ENCODE measurements at regions not wholly inside any gene's neighbourhood (a gene's known extent, or its start where the extent isn't known, plus 50 kb on each side); places are given as distances from the start of the nearest gene placed in this dataset.

DNA sequence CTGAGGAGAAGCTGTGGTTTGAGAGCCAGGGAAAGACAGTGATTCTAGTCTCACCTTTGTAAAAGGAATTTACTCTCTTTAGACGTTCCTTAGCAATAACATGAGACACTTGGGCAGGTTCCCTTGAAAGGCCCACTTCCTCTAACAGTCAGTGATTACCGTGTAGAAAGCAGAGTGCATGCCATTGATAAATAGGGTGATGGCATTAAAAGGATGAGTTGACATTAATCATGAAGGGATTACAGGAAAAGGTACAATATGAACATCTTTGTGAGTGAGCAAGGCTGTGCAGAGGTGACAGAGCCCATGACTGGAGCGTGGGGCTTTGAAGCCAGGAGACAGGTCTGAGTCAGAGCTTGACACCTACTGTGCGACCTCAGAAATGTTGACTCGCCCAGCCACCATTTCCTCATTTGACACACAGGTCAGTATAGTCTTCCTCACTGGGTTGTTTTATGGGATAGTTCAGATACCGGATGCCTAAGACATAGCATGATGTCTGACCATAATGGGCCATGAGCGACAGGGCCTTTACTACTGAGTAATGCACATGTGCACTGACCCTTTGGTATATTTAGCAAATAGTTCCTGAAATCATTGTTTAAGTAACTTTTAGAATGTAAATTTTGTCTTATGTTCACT is 341.7 kb upstream of the MTNR1B start:
- DNase-seq = no peak

DNA sequence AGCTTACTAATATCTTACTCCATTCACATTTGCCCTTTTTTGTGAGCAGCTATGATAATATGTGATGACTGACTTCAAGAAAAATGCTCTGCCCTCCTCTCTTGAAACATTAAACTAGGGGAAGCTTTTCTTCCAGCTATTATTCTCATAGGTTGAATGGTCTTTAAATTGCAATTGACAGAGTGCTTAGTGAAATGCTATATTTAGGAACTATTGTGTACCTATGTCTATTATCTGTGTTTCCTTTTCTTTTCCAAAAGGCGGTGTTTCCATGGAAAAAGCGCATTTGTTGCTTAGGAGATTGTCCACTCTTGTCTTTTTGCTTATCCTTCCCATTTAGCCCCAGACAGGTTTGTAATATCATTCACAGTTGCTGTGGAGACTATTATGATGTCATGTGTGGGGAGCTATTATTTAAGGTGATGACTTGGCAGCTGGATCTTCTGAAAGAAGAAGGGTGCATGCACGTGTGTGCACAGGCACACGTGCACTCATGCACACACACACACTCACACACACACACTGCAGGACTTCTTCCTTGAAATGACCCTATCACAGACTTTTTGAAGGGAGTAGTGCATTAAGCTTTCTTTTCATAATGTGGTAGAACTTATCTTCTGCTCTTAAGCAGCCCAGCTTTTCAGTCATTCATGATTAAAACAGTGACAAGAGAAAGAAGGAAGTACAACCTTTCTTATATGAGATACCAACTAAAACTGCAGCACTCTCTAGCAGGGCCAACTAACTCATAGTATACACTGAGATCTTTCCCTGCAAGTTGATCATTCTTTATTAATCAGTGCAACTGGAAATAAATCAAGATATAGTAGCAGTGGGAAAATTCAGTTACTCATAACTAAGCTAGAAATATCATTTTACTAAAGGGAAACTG is 340.8 kb upstream of the MTNR1B start:
- peak; percentile 7 for DNase-seq

DNA sequence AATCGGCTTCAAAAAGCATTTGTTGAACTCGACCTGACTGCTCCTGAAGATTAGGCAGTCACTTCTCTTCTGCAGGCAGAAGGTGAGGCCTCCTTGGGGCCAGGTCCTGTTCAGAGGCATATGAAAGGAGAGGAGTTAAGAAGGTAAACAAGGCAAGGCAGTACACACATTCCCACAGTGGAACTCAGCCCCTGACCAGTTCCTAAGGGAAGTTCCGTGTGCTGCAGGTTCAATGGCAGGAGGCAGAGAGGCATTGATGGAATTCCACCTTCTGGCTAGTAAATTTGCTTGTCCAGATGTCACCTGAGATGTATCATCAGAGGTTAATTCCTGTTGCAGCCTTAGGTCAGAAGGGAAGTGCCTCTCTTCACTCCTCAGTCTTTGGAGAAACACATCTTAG is 337.0 kb upstream of the MTNR1B start:
- no peak for DNase-seq

DNA sequence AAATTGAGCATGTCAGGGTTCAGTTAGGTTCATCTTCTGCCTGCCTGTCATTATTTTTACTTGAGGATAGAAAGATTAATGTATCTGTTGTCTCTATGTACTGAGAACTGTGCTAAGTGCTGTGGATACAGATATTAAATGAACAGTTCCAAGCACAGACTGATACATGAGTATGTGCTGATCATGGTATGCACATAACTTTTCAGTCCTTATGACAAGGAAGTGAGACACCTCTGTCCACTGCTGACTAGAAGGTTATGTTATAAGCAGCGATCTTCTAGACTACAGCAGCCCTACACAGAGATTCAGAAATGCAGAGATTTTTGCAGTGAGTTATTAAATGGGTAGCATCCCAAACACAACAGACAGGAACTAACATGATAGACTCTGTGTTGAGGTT is 335.6 kb upstream of the MTNR1B start:
- DNase-seq = no peak

DNA sequence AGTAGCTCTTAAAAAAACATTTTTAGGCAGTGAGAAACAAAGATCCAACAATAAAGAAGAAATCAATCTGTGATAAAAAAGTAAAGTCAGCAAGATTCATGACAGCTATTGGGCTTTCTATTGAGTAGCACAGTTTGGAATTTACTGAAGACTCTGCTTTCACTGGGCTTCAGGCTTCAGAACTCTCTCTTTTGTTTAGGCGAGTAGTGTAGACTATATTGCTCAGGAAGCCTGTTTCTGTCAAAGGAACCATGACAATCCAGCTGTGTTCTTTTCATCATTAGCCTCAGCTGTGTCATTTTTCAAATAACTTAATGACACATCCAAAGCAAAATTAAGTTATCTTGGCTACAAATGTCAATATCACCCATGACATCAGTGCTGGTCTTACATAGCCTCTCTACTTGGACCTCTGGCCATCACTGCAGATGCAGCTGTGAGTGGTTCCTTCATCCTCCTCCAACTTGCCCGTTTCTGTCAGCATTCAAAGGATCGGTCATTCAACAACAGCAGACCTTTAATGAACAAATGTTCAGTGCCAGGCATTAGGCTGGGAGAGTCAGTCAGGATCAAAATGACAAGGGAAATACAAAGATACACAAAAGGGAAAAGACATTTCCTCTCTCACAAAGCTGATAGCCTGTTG is 332.8 kb upstream of the MTNR1B start:
- DNase-seq = no peak

DNA sequence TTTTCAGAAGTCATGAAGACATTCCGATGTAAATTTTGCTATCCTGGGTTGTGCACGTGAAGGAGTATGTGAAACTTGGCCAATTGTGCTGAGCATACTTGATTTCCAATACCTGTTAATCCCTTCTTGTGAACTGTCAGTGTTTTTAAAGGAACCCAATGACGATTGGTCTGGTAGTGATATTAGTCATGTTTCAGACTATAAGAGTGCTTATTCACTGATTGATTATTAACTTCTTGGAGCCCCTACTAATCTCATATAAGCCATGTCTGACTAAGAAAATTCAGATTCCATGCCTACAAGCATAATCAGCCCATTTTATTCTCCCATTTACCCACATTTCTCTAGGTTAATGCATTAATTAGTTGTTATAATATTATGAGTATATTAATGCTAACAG is 330.8 kb upstream of the MTNR1B start:
- no peak for DNase-seq

DNA sequence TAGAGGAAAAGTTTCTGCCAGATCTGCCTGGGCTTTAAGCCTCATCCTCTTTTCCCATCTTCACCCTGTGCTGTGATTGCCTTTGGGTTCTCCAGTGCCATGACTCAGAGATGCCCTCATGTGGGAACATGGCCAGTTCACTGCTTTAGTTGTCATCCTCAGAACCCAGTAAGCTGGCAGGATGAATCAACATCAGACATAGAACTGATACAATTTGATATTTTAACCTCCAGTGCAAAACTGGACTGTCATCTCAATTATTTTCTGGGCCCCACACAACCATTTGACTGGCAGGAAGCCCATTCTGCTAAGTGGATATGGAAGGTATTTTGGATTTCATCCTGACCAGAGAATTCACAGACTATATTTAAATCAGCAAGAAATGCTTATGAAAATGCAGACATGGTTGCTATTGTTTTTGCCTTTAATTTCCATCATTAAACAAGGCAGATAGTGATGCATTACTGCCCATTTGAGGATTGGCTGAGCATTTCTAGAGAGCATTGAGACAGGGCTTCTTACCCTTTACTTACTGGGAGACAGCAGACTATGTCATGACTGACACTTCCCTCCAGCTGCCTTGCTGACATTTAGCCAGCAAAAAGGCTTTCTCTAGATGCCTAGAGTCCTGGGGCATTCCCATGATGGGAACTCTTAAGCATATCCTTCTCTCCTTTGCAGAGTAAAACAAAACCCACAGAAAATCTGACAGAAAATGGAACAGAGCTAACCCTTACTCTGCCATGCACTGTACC is 327.1 kb upstream of the MTNR1B start:
- DNase-seq = no peak

DNA sequence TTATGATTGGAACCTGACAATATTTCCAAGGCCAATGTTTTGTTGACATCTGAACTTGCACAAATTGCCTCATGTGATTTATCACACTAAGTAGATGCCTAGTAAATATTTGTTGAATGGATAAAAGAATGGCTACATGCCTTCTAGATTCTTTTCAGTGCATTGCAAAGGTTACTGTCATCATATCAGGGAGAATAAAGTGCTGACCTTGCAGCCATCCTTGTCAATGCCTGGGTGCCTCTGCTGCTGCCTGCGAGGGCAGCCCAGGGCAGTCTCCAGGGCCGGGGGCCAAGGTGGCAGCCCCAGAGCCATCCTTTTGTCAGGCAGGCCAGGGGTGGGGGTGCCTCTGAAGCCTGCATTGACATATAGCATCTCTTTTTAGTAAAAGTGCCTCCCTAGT is 325.6 kb upstream of the MTNR1B start:
- no peak for DNase-seq

DNA sequence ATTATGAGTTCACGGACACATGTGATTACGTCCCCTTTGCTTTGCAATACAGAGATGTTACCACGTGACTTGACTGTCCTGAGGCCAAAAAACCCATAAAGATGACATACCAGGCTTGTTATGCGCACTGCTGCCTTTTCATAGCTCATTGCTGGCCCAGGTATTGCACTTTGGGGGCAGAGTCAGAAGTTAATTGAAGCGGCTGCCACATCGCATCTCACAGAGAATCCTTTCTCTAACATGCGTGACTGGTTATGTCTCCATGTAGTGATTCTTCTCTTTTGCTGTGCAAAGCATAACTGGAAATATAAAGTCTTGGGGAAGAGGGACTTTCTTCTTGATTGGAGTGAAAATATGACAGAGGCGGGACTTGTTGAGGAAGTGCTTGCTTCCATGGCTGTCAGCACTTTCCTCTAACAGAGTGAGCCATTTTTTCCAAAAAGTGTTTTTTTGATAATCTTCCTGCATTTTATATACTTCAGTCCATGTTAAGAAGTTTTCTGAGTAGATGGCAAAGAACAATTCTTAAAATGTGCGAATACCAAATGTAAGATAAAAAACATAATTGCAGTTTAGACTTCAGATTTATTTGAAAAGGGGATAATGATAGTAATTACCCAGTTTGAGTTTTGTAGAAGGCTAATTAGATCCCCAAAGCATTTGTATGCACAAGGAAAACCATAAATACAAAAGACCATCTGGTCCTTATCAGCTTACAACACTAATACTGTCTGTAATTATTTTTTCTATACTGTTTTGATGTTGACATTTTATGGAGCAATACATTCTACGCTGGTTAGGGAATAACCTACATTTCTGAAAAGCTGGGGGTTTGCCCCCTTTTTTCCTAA is 324.6 kb upstream of the MTNR1B start:
- DNase-seq = peak; percentile 45

DNA sequence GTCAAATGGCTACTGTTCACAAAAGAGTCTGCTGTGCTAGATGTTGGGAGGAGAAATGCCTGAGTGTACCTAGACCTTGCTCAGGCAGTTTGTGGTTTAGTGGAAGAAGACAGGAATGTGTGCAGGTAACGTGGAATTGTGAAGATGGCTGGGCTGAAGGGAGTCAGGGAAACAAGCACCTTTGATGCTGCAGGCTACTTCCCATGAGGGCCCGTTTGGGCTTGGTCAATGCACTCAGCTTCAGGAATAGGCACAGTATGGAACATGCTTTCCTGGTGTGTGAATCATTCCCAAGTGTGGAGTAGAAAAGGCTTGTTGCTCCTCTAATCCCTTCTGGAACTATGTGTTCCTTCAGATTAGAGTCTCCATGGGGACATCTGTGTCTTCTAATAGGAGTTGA is 318.3 kb upstream of the MTNR1B start:
- no peak for DNase-seq

DNA sequence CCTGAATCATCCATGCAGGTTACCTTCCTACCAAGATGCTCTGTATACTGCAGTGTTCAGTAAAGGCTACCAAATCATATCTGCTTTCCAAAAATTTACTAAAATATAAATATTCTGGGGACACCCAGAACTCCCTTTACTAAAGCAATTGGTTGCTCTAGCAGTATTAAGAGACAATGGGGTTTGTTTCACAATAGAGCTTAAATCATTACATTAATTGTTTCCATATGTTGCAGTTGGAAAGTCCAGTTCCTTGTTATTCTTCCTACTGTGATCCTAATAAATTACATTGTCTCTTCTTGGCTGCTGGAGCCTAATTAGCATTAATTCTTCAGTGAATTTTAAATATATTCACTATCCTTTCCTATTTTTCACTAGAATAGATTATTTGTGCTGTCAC is 316.0 kb upstream of the MTNR1B start:
- DNase-seq = no peak

DNA sequence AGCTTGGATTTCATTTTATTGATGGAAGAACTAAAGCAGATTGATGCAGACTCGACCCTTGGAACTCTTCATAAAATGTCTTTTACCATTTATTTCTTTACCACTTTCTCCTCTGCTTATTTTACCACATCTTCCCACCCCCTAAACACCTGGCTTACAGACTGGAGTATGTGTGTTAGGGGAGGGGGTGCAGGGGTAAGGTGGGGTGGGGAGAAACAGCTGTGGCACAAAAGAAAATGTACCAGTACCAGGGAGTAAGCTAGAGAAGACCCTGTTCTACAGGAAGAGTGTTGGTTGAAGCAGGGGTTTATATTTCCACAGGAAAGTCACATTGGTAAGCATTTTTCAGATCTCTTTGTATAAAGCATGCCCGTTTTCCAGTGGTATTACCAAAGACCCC is 312.7 kb upstream of the MTNR1B start:
- no peak for DNase-seq

DNA sequence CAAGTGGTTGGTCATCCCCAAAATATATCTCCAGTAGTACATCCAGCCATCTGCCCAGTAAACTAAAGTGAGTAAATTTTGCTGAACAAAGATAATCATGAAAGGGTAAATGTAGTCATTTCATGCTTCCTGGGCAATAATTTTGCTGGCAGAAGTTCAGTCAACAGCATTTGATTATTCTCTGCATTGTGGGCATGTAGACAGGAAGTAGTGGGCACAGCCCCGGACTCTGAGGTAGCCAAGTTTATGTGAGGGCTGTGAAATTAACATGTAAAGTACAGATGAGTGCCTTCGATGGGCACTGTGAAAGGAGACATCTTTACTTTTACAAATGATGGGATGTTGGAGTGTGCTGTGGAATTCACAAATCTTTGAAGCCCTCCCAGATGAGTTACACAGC is 312.2 kb upstream of the MTNR1B start:
- DNase-seq = no peak

DNA sequence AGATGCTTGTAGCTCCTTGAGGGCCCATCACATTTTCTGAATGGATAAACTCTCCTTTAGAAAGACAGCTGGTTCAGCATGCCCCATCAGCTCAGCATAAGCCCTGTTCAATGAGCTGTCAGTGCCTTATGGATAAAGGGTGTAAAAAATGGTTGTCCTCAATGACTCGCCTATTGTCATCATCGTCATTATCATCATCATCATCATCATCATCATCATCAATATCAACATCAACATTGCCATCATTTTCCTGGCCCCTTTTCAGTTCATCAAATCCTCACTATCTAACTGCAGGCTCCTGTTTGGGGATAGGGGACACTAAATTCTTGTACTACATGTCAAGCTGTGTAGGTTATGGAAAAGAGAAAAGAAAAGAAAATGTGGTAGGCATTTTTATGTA is 310.7 kb upstream of the MTNR1B start:
- DNase-seq = no peak

DNA sequence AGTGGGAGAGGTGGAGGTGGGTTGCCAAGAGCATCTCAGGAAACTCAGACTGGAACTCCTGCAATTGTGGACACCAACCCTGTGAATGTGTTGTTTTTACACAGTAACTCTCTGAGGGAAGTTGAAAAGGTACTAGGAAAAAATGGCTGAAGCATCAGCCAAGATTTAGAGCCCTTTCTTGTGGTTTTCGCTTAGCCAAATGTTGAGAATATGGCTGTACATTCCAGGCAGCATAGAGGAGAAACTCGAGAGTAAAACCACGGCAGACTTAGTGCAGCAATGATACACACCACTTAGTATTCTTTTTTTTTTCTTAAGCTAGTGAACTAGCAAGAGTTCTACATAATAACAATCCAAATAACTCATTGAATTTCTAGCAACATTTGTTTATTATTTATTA is 309.7 kb upstream of the MTNR1B start:
- no peak for DNase-seq

DNA sequence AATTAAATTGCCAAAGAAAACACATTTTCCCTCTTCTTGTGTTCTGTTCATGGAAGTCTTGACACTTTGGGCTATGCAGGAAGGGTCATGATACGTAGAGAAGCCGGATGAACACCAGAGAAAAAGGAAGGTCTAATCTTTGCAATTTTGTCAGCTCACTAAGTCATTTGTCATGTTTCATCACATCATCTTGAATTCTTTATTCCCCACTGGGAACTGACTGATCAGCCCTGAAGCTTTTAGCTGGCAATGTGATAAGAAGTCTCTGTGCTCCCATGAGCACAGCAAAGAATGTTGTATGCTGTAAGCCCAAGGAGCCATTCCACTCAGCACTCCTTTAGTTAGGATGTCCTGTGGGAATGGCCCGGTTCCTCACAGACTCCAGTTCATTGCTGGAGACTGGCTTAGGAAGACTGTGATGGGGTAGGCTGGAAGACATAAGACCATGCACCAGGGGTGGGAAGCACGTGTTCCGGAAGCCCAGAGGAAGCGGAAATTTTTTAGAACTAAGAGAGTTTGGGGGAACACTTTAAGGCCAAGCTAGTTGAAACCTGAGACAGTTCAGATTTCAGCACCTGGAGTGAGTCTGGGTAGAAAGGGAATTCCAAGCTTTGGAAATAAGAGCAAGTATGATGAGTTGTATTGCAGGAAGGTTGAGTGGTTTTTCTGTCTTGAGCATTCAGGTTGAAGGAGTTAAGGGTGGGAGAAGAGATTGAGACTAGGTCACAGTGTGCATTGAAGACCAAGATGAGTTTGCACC is 306.7 kb upstream of the MTNR1B start:
- DNase-seq = no peak

DNA sequence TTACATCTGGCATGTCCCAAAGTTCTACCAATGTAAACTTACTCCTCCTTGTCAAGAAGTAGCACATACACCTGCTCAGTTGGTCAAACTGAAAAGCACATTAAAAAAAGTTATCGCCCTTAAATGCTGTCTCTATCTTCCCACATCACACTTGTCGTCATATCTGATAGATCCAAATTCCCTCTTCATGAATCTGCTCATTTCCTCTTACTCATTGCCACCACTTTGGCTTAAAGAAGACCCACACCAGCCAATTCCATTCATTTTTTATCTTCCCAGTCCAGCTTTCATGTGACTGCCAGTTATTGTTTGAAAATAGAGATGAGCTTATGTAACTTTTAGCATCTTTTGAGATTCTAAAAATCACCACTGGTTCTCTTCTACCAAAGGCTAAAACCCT is 305.9 kb upstream of the MTNR1B start:
- no peak for DNase-seq

DNA sequence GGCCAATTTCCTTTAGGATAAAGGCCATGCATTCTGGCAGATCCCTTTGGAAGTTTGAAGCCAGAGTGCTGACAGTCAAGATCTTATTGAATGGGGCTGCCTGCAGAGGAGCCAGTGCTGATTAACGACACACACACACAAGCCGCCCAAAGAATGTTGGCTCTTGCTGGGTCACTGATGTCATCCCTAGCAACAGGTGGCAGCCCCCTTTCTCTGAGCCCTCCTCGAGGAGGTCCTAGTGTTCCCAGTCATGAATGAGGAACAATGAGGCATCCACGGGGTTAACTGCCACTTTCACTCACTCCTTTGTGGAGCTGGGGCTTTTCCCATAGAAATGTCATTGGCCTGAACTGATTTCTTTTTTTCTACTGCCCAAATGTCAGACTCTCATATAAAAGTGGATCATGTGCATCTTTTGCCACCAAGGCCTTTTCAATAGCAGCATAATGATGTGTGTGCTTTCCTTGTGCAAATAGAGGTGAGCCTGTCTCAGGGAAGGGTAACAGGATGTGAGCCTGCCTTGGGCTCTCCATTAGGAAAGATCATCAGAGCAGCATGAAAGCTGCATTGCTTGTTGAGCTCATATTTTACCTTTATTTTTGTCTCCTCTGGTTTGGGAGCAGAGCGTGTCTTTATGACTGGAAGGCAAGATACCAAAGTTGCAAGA is 301.8 kb upstream of the MTNR1B start:
- DNase-seq = no peak

DNA sequence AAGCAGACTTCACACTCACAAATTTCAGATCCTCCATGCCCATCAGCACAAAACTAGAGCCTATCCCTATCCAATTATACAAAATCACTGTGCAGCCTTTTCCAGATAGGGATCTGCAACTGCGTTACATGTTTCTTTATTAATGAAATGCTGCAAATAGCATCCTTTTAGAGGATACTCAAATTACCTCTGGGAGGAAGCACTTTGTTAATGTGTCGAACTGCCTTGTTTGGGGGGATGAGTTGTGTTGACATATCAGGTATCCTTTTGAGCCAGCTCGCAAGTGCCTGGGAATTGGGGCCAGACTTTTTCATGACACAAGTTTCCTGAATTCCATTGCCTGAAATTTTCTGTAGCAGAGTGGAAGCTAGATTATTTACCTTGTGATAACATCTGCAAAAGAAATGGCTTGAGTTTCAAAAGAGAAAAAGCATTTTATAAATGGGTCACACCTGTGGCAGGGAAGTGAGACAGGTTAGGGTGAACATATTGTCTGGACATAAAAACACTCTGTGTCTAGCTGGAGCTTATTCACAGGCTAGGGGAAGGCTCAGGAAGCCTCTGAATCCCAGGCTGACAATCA is 299.1 kb upstream of the MTNR1B start:
- DNase-seq = no peak

DNA sequence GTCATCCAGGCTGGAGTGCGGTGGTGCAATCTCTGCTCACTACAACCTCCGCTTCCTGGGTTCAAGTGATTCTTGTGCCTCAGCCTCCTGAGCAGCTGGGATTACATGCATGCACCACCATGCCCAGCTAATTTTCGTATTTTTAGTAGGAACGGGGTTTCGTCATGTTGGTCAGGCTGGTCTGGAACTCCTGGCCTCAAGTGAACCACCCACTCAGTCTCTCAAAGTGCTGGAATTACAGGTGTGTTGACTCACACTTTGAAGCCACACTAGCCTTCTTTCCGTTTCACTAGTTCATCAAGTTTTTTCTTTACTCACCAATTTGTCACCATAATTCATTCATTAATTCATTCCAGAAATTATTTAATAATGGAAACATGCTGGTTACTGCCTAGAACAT is 298.4 kb upstream of the MTNR1B start:
- no peak for DNase-seq

DNA sequence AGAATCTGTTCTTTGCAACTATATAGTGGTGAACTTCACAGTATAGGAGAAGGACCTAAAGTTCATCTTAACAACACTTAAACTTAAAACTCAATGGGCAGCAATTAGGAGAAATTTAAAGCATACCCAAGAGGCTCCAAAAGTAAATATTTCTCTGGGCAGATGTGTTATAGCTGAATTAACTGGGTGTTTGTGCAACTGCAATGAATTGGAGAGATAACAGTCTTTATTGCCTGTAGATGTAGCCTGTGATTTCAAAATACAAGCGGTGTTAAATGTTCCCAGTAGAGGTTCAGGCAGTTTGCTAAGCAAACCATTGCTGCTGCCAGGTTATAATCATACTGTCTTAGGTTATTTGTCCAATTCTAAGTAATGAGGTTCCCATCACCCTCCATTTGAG is 294.1 kb upstream of the MTNR1B start:
- DNase-seq = no peak

Measured in NCI-H1436 (cell line).